Caki2 (cell line): ENCODE measurements at regions not wholly inside any gene's neighbourhood (a gene's known extent, or its start where the extent isn't known, plus 50 kb on each side); places are given as distances from the start of the nearest gene placed in this dataset.

Experiments used
- DNase-seq: peaks from one replicate; pipeline ENCODE4 v3.0.0-alpha.2; 2015; ENCODE audit warnings: low read depth
- in situ Hi-C: cut with HindIII; loops from 2 replicates; pipeline ENCODE4 v1.10.0; 2016; ENCODE audit warnings: low sequenced_read_pairs, low pct_unique_long_range_greater_than_20kb, mixed read lengths

DNA sequence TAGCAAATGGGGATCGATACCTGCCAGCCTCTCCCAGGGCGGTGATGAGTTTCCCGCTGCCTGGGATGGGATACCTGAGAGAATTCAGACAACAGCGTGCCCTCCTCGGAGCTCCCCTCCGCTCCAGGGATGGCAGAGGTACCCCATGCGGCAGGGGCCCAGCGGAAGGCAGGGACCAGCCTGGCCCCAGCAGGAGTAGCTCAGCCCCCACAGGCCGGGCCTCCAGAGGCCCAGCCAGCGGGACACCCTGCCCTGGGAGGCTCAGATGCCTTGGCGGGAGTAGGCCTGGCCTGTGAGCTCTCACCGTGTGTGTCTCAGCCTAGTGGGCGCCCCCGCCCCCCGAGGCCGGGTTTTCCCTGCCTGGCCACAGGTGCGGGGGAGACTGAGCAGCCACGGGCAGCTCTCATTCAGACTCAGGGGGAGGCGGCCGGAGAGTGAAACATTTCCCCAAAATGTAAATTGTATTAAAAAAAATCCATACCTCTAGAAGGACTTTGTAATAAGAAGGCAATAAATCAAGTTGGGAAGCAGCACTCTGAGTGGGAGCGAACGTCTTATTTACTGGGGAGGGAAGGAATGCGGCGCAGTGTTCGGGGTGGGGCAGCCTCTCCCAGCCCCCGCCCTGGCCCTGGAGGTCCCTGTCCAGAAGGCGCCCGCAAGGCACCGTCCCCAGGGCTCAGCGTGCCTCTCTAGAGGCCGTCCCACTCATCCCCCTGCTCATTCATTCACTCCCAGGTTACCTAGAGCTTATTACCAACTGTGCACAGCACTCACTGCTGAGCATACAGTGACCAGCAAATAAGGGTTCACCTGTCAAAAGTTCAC is 888.0 kb downstream of the BRD1 start:
- in situ Hi-C loops = no loop called here

DNA sequence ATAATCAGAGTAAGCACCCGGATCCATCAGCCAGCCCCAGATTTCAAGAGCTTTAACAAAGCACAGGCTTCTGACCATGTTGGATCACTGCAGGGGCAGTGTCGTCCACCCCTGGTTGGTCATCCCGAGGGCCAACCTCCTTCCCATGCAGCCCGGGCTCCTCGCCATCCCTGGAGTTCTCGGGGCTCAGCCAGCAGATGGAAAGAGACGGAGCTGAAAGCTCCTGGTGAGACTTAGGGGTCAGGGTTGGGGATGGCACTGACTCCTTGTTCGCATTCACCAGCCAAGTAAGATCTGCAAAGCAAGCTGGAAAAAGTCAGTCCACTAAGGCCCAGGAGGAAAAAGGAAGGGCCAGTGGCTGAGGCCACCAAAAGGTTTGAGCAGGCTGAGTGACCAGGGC is 888.9 kb downstream of the BRD1 start:
- in situ Hi-C loops = no loop called here
- DNase-seq = no peak

More for the DNA sequence above, 888.0 kb downstream of the BRD1 start:
- DNase-seq = no peak

DNA sequence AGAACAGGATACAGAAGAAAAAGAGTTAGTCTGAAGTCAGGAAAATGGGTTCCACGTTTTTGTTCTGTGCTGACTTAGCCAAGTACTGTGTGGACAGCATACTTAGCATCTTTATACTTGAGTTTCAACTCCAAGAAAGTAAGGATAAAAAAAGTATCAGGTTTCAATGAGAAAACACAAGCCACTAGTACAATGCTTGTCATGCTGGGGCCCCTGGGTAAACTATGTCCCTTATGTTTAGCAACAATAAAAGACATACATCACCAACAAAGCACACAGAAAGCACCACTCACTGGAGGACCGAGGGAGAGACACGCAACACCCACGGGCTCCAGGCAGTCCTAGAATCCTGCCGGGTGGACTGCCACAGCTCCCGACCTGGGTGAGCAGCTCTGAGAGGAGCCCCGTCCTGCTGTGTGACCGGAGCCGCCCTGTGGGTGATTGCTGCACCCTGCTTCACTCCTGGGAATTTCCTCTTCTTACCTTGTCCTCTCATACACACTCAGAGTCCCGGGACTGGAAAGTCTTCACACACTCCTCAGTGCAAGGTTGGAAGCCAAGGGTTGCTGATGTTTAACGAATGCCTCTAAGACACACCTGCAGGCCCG is 890.5 kb downstream of the BRD1 start:
- in situ Hi-C loops = no loop called here
- DNase-seq = no peak

DNA sequence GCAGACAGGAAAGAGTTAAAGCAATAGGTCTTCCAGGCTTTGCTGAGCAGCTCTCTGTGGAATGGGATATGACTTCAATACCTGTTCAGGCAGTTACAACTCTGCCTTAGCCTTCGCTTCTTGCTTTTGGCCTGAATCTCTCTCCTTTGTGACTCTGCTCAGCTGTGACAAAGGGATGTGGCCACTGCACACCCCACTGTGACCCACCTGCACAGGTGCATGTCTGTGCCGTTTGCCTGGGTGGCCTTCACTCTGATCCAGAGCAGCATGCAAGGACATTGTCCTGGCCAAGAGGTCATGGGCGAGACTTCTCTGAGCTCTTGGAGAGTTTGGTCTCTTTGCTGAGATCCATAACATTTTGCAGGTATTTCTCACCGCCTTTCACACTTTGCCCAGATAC is 891.3 kb downstream of the BRD1 start:
- in situ Hi-C loops = no loop called here
- no peak for DNase-seq

DNA sequence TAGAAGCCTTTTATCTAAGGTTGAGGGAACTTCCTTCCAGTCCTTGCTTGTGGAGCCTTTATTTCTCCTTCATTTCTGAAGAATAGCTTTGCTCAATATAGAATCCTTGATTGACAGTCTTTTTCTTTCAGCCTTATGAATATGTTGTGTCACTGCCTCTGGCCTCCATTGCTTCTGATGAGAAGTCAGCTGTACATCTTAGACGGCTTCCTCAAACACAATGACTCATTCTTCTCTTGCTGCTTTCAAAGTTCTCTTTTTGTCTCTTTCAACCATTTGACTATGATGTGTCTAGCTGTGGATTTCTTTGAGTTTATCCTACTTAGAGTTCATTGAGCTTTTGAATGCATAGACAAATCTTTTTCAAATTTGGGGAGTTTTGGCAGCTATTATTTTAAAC is 893.2 kb downstream of the BRD1 start:
- no peak for DNase-seq
- in situ Hi-C loops = no loop called here

DNA sequence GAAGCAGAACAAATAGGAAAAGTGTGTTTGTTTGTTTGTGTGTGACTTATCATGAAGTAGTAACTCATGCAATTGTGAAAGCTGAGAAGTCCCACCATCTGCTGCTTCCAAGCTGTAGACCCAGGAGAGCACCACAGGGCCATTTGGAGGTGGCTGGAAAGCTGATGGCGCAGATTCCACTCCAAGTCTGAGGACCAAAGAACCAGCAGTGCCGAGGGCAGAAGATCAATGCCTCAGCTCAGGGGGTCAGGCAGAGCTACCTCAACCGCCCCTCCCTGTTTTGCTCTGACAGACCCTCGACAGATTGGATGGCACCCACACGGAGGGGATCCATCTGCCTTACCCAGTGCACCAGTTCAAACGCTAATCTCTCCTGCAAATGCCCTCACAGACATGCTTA is 896.2 kb downstream of the BRD1 start:
- DNase-seq = no peak
- in situ Hi-C loops = no loop called here

DNA sequence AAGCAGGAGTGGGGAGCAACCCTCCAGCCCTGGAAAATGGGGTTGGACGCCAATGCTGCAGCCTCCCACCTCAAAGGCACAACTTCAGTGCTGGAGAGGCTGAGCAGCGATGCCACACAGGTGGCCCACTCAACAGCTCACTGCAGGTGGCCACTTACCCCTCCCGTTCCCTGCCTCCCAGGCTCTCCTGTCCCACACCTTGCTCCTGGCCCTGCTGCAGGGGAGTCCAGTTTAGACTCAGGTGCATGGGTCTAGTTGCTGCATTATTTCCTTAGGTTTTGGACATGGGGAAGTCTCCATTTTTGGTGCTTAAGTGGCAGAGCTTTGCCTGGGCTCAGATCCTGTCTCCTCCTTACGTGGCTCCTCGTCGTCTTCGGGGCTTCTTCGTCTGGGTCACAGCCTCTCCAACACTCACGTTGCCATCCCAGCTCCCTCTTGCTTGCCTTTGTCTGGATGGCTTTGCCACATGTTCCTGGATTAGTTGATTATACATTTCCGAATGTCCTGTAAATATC is 898.3 kb downstream of the BRD1 start:
- DNase-seq = no peak
- in situ Hi-C loops = no loop called here

DNA sequence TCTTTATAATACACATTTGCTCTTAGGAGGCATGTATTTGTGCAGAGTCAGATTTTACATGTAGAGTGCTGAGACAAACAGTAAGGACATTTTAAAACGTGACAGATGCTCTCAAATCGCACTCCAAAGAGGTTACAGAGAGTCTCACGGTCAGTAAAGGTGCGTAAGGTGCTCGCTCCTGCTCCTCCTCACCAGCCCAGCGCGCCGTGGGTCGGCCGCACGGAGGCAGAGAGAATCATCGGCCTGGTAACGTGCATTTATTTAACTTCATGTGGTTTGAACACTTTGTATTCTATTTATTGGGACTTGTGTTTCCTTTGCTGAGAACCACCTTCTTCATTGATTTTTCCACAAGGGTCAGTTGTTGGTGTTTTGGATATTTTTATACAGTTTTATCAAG is 900.1 kb downstream of the BRD1 start:
- DNase-seq = no peak
- in situ Hi-C loops = no loop called here

DNA sequence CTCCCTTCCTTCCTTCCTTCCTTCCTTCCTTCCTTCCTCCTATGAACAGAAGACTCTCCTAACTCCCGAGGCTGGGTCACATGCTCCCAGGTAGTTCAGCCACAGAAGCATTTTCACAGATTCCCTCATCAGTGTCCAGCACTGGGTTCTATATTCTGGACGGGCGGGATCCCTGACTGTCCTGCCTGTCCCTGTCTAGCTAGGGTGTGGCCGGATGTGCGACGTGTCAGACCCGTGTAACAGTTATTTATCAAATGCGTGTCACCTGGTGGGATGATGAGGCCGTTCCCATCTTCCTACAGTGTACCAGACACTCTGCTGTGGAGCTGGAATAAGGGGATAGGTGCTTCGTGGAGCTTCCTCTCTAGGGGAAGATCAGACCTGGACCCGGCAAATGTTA is 901.0 kb downstream of the BRD1 start:
- no peak for DNase-seq
- in situ Hi-C loops = no loop called here

DNA sequence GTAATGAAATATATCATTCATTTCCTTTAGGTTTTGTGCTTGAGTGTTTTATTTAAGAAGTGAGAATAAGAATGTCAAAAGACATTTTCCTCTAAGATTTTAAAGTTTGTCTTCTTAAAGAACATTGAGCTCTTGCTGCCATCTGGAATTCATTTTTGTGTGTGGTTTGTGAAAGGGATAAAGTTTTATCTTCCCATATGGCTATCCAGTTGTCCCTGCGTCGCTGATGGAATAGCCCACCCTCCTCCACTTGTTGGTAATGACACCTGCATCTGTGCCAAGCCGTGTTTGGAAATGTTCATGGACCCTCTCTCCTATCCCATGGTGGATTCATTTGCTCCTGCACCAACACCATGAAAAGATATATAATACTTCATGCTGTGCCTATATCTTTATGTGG is 901.5 kb downstream of the BRD1 start:
- no peak for DNase-seq
- in situ Hi-C loops = no loop called here

DNA sequence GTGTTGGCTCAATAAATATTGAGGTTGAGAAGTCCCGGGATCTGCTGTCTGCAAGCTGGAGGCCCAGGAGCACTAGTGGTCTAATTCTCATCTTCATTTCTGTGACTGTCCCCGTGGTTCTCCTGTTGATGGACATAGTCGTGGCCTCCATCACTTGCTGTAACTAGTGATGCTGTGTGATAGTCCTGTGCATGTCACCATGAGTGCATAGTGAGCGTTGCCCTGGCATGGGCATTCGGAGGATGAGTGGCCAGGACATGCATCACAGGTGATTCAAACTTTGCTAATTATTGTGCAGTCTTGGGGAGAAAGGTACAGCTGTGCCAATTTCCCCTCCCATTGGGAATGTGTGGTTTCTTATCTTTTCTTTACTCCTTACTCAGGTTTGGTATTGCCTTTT is 902.2 kb downstream of the BRD1 start:
- in situ Hi-C loops = no loop called here
- DNase-seq = no peak

DNA sequence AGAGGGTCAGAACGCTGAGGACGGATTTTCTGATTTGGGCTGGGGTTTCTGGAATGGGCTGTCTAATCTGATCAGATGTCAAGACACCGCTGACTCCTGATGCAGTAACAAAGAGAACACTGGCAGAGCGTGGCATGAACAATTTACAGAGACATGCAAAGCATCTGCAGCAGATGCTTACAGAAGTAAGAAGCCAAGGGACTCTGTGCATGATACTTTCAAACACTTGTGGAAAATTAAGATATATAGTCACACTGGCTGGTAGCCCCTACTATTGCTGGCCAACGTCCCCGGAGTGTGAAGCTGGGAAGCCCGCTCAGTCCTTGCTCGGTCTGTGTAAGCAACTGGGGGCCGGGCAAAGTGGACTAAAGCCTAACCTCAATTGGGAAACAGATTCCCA is 903.7 kb downstream of the BRD1 start:
- no peak for DNase-seq
- in situ Hi-C loops = no loop called here

DNA sequence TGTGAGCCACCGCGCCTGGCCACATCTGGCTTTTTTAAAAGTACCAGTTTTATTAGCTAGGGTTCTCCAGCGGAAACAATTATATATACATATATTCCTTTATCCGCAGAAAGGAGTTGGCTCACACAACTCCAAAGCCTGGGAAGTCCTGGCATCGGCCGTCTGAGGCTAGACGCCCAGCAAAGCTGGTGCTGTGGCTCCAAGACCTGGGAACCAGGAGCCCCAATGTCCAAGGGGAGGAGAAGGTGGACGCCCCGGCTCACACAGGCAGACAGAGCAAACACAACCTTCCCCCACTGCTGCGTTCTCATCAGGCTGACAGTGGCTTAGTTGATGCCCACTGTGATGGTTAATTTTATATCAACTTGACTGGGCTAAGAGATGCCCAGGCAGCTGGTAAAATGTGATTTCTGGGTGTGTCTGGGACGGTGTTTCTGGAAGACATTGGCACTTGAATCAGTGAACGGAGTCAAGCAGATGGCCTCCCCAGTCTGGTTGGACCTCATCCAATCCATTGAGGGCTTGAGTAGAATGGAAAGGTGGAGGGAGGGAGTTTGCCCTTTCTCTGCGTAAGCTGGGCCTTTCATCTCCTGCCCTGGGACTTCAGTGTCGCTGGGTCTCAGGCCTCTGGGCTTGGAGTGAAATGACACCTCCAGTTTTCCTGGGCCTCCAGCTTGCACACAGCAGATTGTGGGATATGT is 904.4 kb downstream of the BRD1 start:
- DNase-seq = no peak
- in situ Hi-C loops = no loop called here

DNA sequence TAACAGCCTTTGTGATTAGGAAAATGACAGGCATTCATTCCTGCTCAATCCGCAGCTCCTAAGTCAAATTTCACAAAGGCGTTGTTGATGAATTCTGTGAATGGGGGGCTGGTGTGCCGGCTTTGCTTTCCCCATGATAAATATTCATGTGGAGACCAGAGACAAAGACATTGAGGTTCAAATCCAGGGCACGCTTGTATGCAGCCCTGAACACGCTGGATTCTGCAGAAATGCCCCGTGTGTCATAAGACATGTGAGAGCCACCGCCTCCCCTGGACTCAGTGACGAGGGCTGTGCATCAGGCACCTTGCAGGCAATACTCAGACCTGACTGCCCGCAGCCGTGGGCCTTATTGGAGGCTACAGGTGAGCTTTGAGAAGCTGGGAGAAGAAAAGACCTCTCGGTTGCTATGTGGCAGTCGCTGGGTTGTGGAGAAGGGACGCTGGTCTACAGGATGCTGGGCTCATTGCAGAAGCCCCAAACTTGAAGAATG is 906.2 kb downstream of the BRD1 start:
- no peak for DNase-seq
- in situ Hi-C loops = no loop called here

DNA sequence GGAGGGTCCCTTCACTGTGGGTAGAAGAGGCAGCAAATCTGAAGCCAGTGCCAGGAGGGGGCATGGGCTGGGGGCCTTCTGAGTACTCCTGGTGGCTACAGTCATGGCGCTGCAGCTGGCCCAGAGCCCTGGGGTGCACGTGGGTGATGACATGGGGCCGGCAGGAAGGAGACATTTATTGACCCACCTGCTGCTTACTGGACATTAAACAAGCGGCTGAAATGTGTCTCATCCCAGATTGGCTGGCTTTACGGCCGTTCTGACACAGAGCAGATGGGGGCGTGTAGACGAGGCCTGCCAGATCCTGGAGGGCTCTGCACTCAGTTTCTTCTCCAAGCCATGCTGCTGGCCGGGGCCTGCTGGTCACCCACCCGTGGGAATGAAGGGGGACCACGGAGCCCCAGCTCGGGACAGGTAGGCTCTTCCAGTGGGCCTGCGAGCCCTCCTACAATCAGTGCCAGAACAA is 906.9 kb downstream of the BRD1 start:
- in situ Hi-C loops = no loop called here
- no peak for DNase-seq

DNA sequence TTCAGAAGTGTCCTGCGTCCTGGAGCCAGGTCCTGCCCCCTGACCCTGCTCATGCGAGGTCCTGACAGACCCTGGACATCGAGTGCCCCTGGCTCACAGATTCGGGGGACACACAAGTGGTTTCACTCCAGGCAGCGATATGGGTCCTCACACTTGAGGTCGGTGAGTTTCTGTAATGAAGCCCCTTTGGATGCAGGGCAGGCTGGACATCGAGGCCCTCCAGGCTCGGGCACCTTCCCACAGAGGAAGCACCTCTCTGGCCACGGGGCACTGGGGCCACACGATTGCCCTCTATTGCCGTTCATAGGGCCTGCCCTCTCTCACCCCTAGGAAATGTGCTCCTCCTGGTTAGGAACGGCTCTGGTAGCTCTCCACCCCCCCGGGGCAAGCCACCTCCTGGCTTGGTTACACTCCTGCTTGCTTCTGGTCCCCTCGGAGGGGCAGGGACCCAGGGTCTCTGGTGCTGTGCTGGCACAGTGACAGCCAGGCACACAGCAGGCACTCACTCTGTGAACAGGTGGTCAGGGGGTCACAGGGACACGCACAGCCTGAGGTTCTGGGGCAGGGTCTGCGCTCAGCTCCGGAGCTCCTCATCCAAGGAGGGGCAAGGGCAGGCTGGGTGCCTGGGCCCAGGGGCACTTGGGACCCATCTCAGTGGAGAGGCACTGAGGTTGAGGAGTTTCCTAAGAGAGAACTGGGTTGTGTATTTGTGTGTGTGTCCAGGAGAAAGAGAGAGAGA is 907.7 kb downstream of the BRD1 start:
- DNase-seq = no peak
- in situ Hi-C loops = no loop called here

DNA sequence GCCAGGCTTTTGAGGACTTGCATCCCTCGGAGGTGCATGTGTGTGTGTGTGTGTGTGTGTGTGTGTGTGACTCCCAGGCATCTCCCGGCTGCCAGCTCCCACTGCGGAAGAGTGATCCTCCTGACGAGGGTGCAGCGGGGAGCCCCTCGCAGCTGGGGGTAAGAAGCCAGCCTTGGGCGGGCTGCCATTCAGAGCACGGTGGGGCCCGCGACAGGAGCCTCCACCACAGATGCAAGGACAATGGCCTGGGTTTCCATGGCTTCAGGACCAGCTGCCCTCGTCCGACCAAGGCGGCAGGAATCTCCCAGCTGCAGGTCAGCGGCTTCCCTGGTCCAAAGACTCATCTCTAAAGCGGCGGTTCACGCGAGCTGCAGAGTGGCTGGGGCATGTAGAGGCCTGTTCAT is 908.5 kb downstream of the BRD1 start:
- in situ Hi-C loops = no loop called here
- no peak for DNase-seq

DNA sequence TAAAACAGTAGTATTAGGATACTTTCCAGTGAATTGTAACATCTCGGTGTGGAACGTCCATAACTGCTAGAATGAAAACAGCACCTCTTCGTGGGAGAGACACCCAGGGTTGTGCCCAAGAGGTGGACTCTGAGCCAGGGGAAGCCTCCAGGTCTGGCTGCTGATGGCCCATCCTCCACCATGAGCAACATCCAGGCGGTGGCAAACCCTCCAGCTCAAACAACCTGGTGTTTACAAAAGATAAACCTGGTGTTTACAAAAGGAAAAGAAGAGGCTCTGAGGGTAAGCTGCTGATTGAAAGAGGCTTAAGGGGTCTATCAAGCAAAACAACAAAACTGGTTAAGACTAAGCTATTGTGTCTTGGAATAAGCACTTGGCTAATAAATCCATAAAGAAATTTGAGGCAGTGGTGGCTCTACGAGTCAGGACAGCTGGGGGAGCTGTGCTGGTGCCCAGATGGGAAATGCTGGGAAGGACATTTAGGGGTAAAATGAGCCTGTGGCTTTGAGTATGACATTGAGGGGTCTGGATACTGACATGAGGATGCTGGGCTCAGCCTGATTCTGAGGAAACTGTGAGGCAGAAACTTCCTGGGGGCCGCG is 909.0 kb downstream of the BRD1 start:
- in situ Hi-C loops = no loop called here
- no peak for DNase-seq
